ENCODE measurements at regions not wholly inside any gene's neighbourhood (a gene's known extent, or its start where the extent isn't known, plus 50 kb on each side); places are given as distances from the start of the nearest gene placed in this dataset.

- Histone ChIP-seq H3K9ac (ENCODE audit: insufficient read depth in 1 of 2, low read depth in 2 of 2, low read length in 2 of 2) (no peak overlapping the region), H3K4me3 (no peak overlapping the region), H3K4me2 (ENCODE audit: insufficient read depth, low read length) (no peak overlapping the region), H2AFZ (ENCODE audit: low read depth, low read length) (no peak overlapping the region), H3K4me1 (replicated peaks in 1 of 2; ENCODE audit: control insufficient read depth in 2 of 2, insufficient read depth in 2 of 2, low read length in 2 of 2) (no peaks in the 10 kb centered on the region), H4K20me1 (replicated peaks; ENCODE audit: control insufficient read depth, insufficient read depth, low read length) (no peaks in the 10 kb centered on the region), H3K79me2 (ENCODE audit: control insufficient read depth, insufficient read depth, low read length) (no peaks in the 10 kb centered on the region), H3K27ac (ENCODE audit: extremely low read depth, low read depth, low read length) (no peak overlapping the region), H3K36me3 (ENCODE audit: control insufficient read depth, insufficient read depth, low read length) (no peaks in the 10 kb centered on the region), H3K27me3 (ENCODE audit: control insufficient read depth in 2 of 2, insufficient read depth in 2 of 2, low read length in 2 of 2) (no peaks in the 10 kb centered on the region), H3K9me3 (replicated peaks; ENCODE audit: control insufficient read depth, insufficient read depth, low read depth, low read length) (no peaks in the 10 kb centered on the region), H3K9me1 (ENCODE audit: control insufficient read depth, insufficient read depth, low read length) (no peaks in the 10 kb centered on the region)
- no peak for FAIRE-seq
- POLR2A ChIA-PET: no interaction called here
- DNase-seq (ENCODE audit: extremely low read depth in 1 of 4, low spot score in 3 of 4): no peak
- TF ChIP-seq SRSF7 (optimal IDR thresholded peaks at IDR 0.05; ENCODE audit: low read depth, low read length): no peak
- no peak for TF ChIP-seq SMAD1 (IDR thresholded peaks at IDR 0.05; ENCODE audit: low read depth, low read length, partially characterized antibody)
- no peak for TF ChIP-seq EWSR1 (IDR thresholded peaks at IDR 0.05; ENCODE audit: borderline replicate concordance, low read depth, partially characterized antibody)
- no peak for TF ChIP-seq YY1 (IDR thresholded peaks at IDR 0.05; ENCODE audit: borderline replicate concordance in 1 of 3, control insufficient read depth in 1 of 3, extremely low read depth in 1 of 3, insufficient read depth in 3 of 3, insufficient read length in 1 of 3, insufficient replicate concordance in 2 of 3, low read depth in 1 of 3, low read length in 2 of 3)
- BruUV-seq (replicated peaks): no TSS peak
- CTCF ChIA-PET (ENCODE audit: low intra/inter-chr PET ratio): no interaction called here
- 6% methylated on average over 4 of the region's 4 CpGs for WGBS (ENCODE audit: insufficient coverage, low coverage, missing lambda C conversion rate)
- in situ Hi-C loops (cut with MboI): no loop called here
- intact Hi-C loops (cut with micrococcal nuclease): no loop called here
- no peak for ATAC-seq
Measured at GRCh38 chr14:29126361-29126760, 359.8 kb downstream of the FOXG1 start.

DNA sequence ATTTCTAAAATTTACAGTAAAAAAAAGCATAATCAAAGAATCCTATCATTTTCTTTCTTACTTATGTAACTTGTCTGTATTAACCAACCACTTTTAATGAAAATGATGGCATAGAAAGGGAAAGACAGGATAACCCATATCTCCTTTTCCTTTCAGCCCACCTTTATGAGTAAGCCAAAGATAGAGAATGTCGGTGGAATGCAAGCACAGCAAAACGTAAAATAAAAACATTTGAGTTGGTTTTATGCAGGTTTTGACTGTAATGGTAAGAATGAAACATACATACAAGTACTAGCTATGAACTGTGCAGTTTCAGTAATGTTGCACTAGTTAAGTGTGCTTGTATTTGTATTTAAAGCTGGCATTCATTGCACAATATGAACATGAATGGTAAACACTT, 360.3 kb downstream of the FOXG1 start:
- Histone ChIP-seq H3K9me3 (replicated peaks; ENCODE audit: control insufficient read depth, insufficient read depth, low read depth, low read length) (no peaks in the 10 kb centered on the region), H3K9me1 (ENCODE audit: control insufficient read depth, insufficient read depth, low read length) (no peaks in the 10 kb centered on the region), H3K4me2 (ENCODE audit: insufficient read depth, low read length) (no peak overlapping the region), H3K4me1 (replicated peaks in 1 of 2; ENCODE audit: control insufficient read depth in 2 of 2, insufficient read depth in 2 of 2, low read length in 2 of 2) (no peaks in the 10 kb centered on the region), H3K27me3 (ENCODE audit: control insufficient read depth in 2 of 2, insufficient read depth in 2 of 2, low read length in 2 of 2) (no peaks in the 10 kb centered on the region), H3K9ac (ENCODE audit: insufficient read depth in 1 of 2, low read depth in 2 of 2, low read length in 2 of 2) (no peak overlapping the region), H3K4me3 (no peak overlapping the region), H3K27ac (ENCODE audit: extremely low read depth, low read depth, low read length) (no peak overlapping the region), H2AFZ (ENCODE audit: low read depth, low read length) (no peak overlapping the region), H4K20me1 (replicated peaks; ENCODE audit: control insufficient read depth, insufficient read depth, low read length) (no peaks in the 10 kb centered on the region), H3K36me3 (ENCODE audit: control insufficient read depth, insufficient read depth, low read length) (no peaks in the 10 kb centered on the region), H3K79me2 (ENCODE audit: control insufficient read depth, insufficient read depth, low read length) (no peaks in the 10 kb centered on the region)
- in situ Hi-C loops (cut with MboI) (no loop called here), intact Hi-C loops (cut with micrococcal nuclease) (no loop called here)
- FAIRE-seq (no peak), ATAC-seq (no peak), DNase-seq (ENCODE audit: extremely low read depth in 1 of 4, low spot score in 3 of 4) (no peak)
- ChIA-PET POLR2A (no interaction called here), CTCF (ENCODE audit: low intra/inter-chr PET ratio) (no interaction called here)
- no TSS peak for BruUV-seq (replicated peaks)
- WGBS (ENCODE audit: insufficient coverage, low coverage, missing lambda C conversion rate): 5% methylated on average over 2 of the region's 2 CpGs
- TF ChIP-seq PHF21A (IDR thresholded peaks at IDR 0.05; ENCODE audit: borderline replicate concordance, low read depth): no peak
- no peak for TF ChIP-seq MEF2D (tag; conservative IDR thresholded peaks at IDR 0.05; ENCODE audit: low read depth)
- TF ChIP-seq ZNF354B (CRISPR knock-in tag; IDR thresholded peaks at IDR 0.05): no peak
- TF ChIP-seq ZFP1 (CRISPR knock-in tag; IDR thresholded peaks at IDR 0.05): no peak
- no peak for TF ChIP-seq ZNF518B (CRISPR knock-in tag; IDR thresholded peaks at IDR 0.05)
